Upper lobe of right lung (tissue), 1 donor: ENCODE measurements at regions not wholly inside any gene's neighbourhood (a gene's known extent, or its start where the extent isn't known, plus 50 kb on each side); places are given as distances from the start of the nearest gene placed in this dataset.
A peak's percentile ranks its signal among the peaks of the same experiment; 100 is the strongest.

Source experiments
- ATAC-seq: fragments of 200-7000 bp; cut with Tn5 transposase; one replicate; pipeline ENCODE4 v1.9.1; 2020; ENCODE audit warnings: mild to moderate bottlenecking, moderate library complexity
- DNase-seq: peaks from one replicate; pipeline ENCODE4 v3.0.0-alpha.2; 2020
- H3K27ac ChIP-seq: fragments of 200-600 bp; one replicate; pipeline ENCODE4 v1.8.0; 2022
- H3K27me3 ChIP-seq: fragments of 200-600 bp; one replicate; pipeline ENCODE4 v1.8.0; 2022; ENCODE audit warnings: mild to moderate bottlenecking
- H3K36me3 ChIP-seq: fragments of 200-600 bp; one replicate; pipeline ENCODE4 v1.8.0; 2022
- H3K4me1 ChIP-seq: fragments of 200-600 bp; one replicate; pipeline ENCODE4 v1.8.0; 2022
- H3K4me3 ChIP-seq: fragments of 200-600 bp; one replicate; pipeline ENCODE4 v1.8.0; 2022; ENCODE audit warnings: mild to moderate bottlenecking
- H3K9me3 ChIP-seq: fragments of 200-600 bp; one replicate; pipeline ENCODE4 v1.8.0; 2022
- CTCF ChIP-seq: fragments of 200-600 bp; IDR thresholded peaks from one replicate; pipeline ENCODE4 v1.8.0; 2022; ENCODE audit warnings: antibody characterized with exemption
- intact Hi-C: fragments of 100-400 bp; cut with DNase I; formaldehyde crosslinking; loops from one replicate; pipeline ENCODE4 v1.11.0; 2022
- donor health status: DM: no; HTN: yes; CAD: no; lungs with severe emphysema.

GRCh38 chr9:105157171-105157583 is 87.3 kb upstream of the SLC44A1 start:
- ATAC-seq = peak; percentile 95

GRCh38 chr9:105158020-105158419 is 86.4 kb upstream of the SLC44A1 start:
- no peak for ATAC-seq
- no peak for DNase-seq
- Histone ChIP-seq H3K27ac (no peak overlapping the region), H3K4me3 (no peak overlapping the region), H3K9me3 (no peaks in the 10 kb centered on the region), H3K36me3 (no peaks in the 10 kb centered on the region), H3K27me3 (no peaks in the 10 kb centered on the region), H3K4me1 (no peaks in the 10 kb centered on the region)
- intact Hi-C loops = loop anchor here (10.0 kb wide), 1 partner anchor 257 kb away; no protein-coding TSS in a partner anchor
- no peak for TF ChIP-seq CTCF

More at GRCh38 chr9:105157171-105157583, 87.3 kb upstream of the SLC44A1 start:
- peak; percentile 59 for TF ChIP-seq CTCF
- H3K9me3 ChIP-seq = no peaks in the 10 kb centered on the region
- H3K27me3 ChIP-seq = no peaks in the 10 kb centered on the region
- H3K4me1 ChIP-seq = no peaks in the 10 kb centered on the region
- intact Hi-C loops = loop anchor here (10.0 kb wide), 1 partner anchor 258 kb away; no protein-coding TSS in a partner anchor
- H3K4me3 ChIP-seq = no peak overlapping the region
- DNase-seq = peak; percentile 71
- no peaks in the 10 kb centered on the region for H3K36me3 ChIP-seq
- H3K27ac ChIP-seq = no peak overlapping the region

- no peak overlapping the region for H3K27ac ChIP-seq
- H3K9me3 ChIP-seq = no peaks in the 10 kb centered on the region
- no peaks in the 10 kb centered on the region for H3K36me3 ChIP-seq
- no peaks in the 10 kb centered on the region for H3K27me3 ChIP-seq
- TF ChIP-seq CTCF = no peak
- no peak overlapping the region for H3K4me3 ChIP-seq
- ATAC-seq = no peak
- no peak for DNase-seq
- H3K4me1 ChIP-seq = no peaks in the 10 kb centered on the region
- intact Hi-C loops = loop anchor here (10.0 kb wide), 1 partner anchor 256 kb away; no protein-coding TSS in a partner anchor
Observed at GRCh38 chr9:105158898-105159297, 85.6 kb upstream of the SLC44A1 start.

GRCh38 chr9:105168870-105169319 is 75.6 kb upstream of the SLC44A1 start:
- no peaks in the 10 kb centered on the region for H3K4me1 ChIP-seq
- H3K4me3 ChIP-seq = no peak overlapping the region
- TF ChIP-seq CTCF = no peak
- H3K27ac ChIP-seq = no peak overlapping the region
- no peaks in the 10 kb centered on the region for H3K27me3 ChIP-seq
- no peaks in the 10 kb centered on the region for H3K9me3 ChIP-seq
- DNase-seq (no peak), ATAC-seq (peak; percentile 67)
- no peaks in the 10 kb centered on the region for H3K36me3 ChIP-seq
- intact Hi-C loops = no loop called here

GRCh38 chr9:105171076-105171475 is 73.4 kb upstream of the SLC44A1 start:
- TF ChIP-seq CTCF = no peak
- H3K9me3 ChIP-seq = no peaks in the 10 kb centered on the region
- H3K27me3 ChIP-seq = no peaks in the 10 kb centered on the region
- DNase-seq = no peak
- H3K27ac ChIP-seq = no peak overlapping the region
- intact Hi-C loops = no loop called here
- no peaks in the 10 kb centered on the region for H3K4me1 ChIP-seq
- no peak for ATAC-seq
- H3K4me3 ChIP-seq = no peak overlapping the region
- H3K36me3 ChIP-seq = no peaks in the 10 kb centered on the region

GRCh38 chr9:105171589-105171988 is 72.9 kb upstream of the SLC44A1 start:
- no peak overlapping the region for H3K27ac ChIP-seq
- intact Hi-C loops = no loop called here
- ATAC-seq (no peak), DNase-seq (no peak)
- TF ChIP-seq CTCF = no peak
- no peak overlapping the region for H3K4me3 ChIP-seq
- H3K27me3 ChIP-seq = no peaks in the 10 kb centered on the region
- no peaks in the 10 kb centered on the region for H3K9me3 ChIP-seq
- no peaks in the 10 kb centered on the region for H3K36me3 ChIP-seq
- no peaks in the 10 kb centered on the region for H3K4me1 ChIP-seq
